Head of caudate nucleus (tissue), 42 donors: ENCODE measurements at regions not wholly inside any gene's neighbourhood (a gene's known extent, or its start where the extent isn't known, plus 50 kb on each side); places are given as distances from the start of the nearest gene placed in this dataset.
"Not testable (repeated sequence)": the region's sequence is repeated elsewhere in the genome, so short reads cannot be mapped to it uniquely, and the experiment has no call there.

Experiments
- DNase-seq, 42 donors: peaks; one replicate each; pipeline versions ENCODE4 v3.0.0 to v3.0.0-alpha.2; 2020 to 2021; ENCODE audit warnings: mixed read lengths in 7 of 42
- intact Hi-C: fragments of 100-400 bp; cut with DNase I; formaldehyde crosslinking; loops from one replicate; pipeline ENCODE4 v1.15.0; 2022

DNA sequence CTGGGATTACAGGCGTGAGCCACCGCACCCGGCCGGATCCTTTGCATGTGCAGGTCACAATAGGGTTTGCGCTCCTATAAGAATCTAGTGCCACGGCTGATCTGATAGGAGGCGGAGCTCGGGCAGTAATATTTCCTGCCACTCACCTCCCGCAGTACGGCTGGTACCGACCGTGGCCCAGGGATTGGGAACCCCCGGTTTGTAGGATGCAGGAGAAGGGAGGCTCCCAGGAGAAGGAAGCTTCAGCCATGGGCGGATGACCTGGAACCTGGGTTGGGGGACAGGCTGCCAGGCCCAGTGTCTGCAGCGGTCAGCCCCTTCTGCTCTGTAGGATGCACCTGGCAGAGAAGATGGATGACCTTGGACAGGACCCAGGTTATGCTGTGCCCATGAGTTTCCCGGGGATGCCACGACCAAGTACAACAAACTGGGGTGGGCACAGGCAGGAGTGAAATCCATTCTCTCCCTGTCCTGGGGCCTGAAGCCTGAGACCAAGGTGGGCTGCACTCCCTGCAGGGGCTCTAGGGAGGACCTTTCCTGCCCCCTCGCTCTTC lies 818.9 kb downstream of the BRD1 start:
- DNase-seq: peak in 16 of 42 donors; percentile 2 to 37 (median 14)
- intact Hi-C loops: no loop called here

DNA sequence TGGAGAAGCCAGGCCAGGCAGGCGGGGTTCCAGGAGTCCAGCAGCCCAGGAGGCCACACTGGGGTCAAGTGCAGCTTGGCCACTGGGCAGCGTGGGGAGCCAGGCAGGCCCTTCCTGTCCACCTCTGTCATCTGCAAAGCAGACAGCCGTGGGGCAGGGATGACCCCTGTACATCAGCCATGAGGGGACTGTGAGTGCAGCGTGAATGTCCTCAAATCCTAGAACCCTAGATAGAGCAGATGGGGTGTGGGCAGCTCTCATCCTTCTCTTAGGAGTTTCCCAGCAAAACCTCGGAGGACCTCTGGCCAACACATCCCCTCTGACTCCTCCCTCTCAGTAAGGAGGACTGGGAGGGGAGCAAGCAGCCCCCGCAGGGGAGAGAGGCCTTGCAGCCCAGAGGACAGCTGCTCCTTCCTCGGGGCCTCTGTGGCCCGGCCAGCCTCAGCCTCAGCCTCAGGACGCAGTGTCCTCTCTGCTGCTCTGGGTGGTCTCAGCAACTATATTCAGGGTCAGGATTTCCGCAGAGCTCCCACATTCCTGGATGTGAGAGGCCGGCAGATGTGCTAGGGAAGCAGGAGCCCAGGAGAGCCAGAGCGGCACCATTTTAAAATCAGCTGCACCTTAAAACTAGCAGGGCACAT lies 820.5 kb downstream of the BRD1 start:
- intact Hi-C loops: no loop called here
- peak in 14 of 42 donors; percentile 2 to 24 (median 10) for DNase-seq

DNA sequence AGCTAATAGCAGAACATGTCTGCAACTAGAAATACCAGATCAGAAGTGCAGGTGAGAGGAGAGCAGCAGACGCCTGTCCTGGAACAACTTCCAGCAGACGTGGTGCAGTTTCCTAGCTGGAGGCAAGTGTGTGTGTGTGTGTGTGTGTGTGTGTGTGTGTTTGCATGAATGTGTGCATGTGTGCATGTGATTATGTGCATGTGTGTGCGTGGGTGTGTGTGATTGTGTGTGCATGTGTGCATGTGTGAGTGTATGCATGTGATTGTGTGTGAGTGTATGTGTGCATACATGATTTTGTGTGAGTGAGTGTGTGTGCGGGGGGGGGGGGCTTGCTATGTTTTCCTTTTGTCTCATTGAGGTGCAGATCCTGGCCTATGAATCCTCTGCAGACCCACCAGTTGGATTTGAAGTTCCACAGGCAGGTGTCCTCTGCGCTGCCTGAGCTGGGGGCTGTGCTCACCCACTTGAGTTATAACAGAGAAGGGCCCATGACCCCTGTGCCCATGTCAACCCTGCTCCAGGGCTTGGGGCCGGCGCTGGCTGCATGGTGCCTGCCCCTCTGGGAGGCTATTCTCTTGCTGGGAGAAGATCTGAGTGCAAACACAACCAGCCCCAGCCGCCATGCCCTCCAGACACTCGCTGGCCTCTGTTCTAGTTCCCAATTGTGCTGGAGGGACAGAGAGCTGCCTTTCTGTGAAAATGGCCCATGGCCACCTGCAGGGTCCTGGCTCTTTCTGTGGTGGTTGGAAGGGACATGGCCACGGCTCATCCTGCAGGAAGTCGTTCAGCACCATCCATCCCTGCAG lies 821.3 kb downstream of the BRD1 start:
- DNase-seq: peak in 14 of 42 donors; percentile 0 to 33 (median 8)
- intact Hi-C loops: no loop called here

DNA sequence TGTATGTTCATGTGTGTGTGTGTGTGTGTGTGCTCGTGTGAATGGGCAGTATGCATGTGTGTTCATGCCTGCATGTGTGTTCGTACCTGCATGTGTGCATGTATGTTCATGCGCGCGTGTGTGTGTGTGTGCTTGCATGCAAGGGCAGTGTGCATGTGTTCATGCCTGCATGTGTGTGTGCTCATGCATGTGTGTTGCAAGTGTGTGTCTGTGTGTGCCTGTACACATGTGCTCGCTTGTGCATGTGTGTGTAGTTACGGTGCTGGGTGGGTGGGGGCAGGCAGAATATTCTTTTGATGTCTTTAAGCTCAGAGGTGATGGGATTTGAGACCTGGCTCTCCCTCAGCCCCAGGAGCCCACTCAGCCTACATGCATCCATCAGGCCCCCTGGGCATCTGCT lies 822.1 kb downstream of the BRD1 start:
- intact Hi-C loops: no loop called here
- DNase-seq: peak in 7 of 42 donors; percentile 0 to 21 (median 7)

DNA sequence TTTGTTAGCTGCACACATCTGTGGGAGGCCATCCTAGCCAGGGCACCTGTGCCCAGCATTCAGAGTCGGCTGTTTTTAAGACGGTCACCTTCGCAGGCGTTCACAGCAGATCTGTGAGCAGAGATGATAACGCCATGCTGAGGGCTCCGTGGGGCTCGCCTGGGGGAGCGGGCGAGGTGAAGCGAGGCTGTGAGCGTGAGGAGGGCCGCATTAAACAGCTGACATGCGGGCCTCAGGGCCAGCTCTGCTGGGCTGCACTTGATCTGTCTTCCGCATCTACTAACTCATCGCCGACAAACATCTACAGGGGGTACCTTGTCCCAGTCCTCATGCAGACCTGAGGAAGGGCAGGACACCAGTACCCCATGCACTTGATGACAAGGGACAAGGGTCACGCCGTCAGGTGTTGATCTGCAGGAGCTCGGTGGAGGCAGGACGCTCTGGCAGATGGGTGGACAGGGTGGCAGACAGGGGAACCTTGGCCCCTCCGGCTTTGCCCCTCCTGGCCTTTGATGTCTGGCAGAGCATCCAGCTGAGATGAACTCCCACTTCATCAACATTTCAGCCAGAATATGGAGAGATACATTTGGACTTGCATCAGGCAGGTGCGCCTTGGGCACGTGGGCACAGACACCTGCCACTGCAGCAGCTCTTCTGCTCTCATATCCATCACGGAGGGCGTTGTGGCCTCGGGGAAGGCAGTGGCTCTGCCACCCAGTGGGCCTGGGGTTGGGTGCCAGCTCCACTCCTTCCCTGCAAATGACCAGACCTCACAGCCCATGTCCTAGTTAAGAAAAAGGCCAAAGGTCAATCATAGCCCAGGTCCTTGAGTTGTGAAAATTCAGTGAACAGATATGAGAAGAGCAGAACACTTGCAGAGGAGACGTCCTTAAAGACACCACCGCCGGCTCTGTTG lies 822.9 kb downstream of the BRD1 start:
- DNase-seq: peak in 17 of 42 donors; percentile 0 to 36 (median 6)
- intact Hi-C loops: no loop called here

DNA sequence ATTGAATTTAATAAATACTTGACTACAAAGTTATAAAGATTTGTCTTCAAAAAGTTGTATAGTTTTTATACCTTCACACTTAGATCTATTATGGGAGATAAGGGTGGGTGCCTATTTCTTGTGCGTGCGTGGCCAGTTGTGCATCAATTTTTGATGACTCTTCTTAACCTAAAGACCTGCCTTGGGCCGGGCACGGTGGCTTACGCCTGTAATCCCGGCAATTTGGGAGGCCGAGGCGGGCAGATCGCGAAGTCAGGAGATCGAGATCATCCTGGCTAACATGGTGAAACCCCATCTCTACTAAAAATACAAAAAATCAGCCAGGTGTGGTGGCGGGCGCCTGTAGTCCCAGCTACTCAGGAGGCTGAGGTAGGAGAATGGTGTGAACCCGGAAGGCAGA lies 830.1 kb downstream of the BRD1 start:
- intact Hi-C loops: not testable (repeated sequence)
- DNase-seq: peak in 5 of 42 donors; percentile 2 to 31 (median 21)

DNA sequence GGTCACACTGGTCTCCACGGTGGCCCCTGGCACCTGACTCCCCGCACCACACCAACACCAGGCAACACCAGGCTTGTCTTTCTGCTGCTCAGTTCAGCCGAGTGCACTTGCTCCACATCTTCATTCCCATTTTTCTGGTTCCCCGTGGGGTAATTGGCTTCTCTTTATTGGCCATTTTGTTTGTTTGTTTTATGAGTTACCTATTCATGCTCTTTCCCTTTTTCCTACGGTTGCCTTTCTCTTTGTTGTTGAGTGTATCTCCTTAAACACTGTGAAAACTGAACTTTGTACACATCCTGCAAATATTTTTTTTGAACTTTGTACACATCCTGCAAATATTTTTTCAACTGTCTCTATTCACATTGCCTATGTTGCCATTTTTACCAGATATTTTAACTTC lies 834.0 kb downstream of the BRD1 start:
- intact Hi-C loops: no loop called here
- peak in 2 of 42 donors; percentile 9 to 27 for DNase-seq

DNA sequence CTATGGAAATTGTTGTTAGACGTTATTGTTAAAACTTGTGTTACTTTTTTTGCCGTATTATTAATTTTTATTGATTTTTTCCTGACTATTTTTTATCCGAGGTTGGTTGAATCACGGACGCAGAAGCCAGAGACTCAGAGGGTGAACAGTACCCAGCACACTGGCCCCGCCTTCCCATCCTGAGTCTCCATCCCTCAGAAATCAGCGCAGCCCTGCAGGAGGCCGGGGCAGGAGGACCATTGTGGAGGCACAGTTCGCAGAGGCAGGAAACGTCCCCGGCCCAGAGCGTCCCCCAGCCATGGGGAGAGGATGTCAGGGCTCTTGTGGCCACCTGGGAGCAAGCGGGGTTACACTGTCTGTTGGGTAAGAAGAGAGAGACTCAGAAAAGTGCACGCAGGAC lies 843.0 kb downstream of the BRD1 start:
- intact Hi-C loops: no loop called here
- DNase-seq: peak in 3 of 42 donors; percentile 28 to 40 (median 38)

DNA sequence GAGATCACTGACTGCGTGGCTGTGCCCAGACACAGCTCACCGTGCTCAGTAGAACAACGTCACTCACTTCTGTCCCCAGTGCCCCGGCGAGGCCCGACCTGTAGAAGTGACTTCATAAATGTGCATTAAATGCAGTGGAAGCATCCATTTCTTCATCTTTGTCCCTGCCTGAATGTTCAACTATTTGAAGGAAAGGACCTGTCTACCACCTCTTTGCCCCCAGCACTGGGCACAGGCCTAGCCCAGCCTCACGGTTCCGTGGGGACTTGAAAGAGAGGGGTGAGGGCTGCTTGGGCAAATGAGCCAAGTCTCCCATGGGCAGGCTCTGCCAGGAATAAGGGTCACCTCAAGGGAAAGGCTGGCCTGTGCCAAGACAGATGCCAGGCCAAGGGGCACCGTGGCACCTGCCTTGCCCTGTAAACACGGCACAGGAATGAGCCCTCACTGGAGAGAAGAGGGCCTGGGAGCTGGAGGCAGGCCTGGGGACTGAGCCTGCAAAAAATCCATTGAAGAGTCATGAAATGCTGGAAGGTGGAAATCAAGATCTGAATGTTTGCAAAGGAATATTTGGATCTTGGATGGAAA lies 845.3 kb downstream of the BRD1 start:
- intact Hi-C loops: no loop called here
- DNase-seq: peak in 2 of 42 donors; percentile 19 to 22

DNA sequence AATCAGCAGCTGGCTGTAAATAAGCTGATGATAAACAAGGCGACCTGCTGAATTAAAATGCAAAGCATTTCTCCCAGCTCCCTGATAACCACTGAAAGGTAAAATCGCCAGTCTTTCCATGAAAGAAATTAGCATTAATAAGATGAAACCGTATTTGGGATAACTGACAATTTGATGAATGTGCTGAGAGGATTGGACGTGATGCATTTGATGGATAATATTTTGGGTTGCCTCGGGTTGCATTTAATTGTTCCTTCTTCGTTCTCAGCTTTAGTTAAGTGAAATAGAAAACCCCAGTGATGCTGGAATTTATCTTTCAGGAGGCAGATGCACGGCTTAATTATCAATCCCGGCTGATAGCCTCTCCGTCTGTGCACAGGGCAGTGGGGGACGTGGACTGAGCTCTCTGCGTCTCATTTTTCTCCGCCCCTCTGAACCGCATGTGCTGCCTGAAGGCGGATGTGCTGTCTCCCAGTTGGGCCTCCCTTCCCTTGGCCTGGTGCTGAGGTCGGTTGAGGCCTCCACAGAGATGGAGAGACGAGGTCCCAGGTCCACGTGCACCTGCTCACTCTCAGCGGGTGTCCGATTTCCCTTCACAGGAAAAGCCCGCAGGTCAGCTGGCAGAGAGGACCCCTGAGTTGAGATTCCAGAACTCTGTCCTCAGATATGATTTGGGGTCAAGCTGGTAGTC lies 846.2 kb downstream of the BRD1 start:
- intact Hi-C loops: no loop called here
- DNase-seq: peak in 1 of 42 donors; percentile 13

DNA sequence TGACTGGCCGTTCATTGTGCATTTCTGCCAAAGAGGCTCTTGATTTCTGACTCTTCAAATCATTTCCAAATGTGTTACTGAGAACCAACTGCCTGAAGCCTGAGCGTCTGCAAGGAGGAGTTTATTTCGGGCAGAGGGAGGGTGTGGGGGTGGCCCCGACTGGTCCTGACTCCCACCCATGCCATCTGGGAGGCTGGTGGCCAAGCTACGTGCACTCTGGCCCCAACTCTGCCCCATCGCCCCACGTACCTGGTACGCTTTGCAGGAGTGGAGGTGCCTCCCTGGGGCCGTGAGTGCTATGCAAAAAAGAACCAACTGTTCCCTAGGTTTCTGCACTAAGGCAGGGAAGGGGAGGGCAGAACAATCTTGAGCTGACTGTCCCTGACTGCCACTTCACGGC lies 846.8 kb downstream of the BRD1 start:
- intact Hi-C loops: no loop called here
- no peak for DNase-seq

DNA sequence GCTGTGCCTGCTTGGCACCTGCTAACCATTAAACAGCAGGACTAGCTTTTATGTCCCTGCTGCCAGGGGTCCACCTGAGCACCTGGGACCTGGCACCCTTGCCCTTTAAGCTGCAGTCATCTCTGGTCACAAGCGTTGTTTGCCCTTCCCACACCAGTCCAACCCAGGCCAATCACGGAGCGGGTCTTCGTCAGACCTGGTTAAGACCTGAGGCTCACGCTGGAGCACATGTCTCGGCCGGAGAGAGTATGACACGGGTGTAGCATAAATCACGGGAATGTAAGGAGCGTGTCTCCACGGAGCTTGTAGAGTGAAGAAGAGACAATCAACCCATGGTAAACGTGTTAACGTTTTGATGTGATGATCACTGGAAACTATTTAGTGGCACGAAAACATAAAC lies 847.3 kb downstream of the BRD1 start:
- DNase-seq: peak in 1 of 42 donors; percentile 28
- intact Hi-C loops: no loop called here

DNA sequence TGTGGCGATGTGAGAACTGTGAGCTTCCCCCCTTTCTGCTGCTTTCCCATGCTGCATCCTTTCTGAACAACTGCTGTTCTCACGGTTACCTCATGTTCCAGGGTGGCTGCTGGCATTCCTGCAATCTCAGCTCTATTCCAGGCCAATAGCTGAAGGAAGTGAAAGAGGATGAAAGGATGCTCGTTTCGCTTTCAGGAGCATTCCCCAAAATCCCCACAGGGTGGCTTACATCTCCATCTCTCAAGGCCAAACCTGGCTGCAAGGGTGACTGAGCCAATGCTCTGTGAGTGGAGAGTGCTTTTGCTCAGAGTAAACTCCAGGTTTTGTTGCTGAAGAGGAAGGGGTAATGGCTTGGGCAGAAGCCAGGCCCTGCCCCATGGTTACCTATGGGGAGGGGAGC lies 848.2 kb downstream of the BRD1 start:
- DNase-seq: no peak
- intact Hi-C loops: no loop called here

DNA sequence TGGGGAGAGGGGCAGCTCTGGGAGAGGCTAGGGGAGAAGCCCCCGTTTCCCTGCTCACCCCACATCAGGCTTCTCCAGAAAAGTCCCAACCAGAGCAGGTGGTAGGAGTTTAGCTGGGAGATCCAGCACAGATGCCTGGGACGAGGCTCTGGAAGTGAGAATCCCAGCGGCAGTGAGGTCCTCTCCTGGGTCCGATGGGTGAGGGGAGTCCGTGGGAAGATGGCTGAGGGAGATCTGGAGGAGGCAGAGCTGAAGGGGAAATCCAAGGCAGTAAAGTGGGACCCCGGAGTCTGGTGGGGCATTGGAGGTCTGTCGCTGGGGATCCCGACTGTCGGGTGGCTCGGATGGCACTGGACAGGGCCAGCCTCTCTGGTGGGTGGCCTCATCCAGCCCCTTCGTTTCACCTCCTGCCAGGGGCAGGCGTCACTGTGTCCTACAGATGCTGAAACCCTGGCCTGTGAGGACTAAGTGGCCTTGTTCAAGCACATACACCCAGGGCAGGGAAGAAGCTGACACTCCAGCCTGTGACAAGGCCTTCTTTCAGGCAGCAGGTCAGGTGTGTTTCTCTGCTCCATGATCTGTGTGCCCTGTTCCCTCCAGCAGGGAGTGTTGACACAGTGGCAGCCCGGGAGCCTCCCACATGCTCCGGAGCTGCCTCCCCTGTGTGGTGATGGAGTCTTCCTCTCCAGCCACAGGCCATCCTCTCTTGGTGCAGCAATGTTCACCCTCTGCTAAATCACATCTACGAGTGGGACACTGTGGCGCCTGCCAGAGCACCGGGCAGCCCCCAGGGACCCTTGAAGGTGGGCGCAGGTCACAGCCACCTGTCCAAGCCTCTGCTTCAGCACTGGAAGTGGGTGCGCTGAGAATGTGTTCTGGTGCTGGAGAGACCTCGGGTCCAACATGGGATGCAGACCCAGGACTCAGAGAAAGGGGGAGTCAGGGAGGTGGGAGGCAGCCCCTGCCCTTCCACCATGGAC lies 850.8 kb downstream of the BRD1 start:
- intact Hi-C loops: no loop called here
- DNase-seq: peak in 3 of 42 donors; percentile 14 to 38 (median 32)

DNA sequence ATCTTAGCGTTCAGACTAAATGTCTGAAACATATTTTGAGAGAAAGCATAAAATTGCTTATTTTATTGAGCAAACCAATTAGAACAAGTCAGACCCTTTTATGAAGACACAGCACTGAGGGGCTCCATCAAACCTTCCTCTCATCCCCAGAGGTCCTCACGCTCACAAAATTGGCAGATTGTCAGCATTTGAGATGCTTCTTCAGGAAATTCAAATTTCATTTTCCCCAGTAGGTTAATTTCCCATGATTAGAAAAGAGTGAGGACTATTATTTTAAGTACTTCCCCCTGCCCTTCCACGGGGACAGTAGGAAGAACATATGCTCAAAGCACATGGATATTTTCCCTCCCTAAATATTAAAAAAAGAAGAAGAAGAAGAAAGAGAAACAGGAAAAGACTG lies 851.8 kb downstream of the BRD1 start:
- DNase-seq: peak in 1 of 42 donors; percentile 29
- intact Hi-C loops: no loop called here

DNA sequence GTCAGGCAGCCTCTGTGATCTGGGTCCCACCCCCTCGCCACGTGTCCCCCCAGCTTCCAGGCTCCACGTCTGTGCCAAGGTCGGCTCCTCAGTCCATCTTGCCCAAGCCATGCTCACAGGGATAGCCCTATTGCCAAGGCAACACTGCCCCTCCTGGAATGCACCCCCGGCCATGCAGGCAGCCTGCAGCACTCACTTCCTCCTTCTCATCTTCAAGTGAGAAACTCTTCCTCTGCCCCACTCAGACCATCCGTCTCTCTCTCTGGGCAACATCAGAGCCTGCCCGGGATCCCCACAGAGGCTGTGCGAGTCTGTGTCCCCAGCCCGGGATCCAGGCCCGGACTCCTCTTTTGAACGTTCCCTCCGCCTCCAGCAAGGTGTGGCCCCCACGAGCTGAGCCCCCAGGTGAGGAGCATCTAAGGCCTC lies 852.3 kb downstream of the BRD1 start:
- intact Hi-C loops: no loop called here
- peak in 3 of 42 donors; percentile 31 to 36 (median 31) for DNase-seq
